Fibroblast of skin of back (primary cell): ENCODE measurements at regions not wholly inside any gene's neighbourhood (a gene's known extent, or its start where the extent isn't known, plus 50 kb on each side); places are given as distances from the start of the nearest gene placed in this dataset.

ENCODE experiments used
- DNase-seq: peaks from one replicate; pipeline ENCODE4 v3.0.0-alpha.2; 2013

DNA sequence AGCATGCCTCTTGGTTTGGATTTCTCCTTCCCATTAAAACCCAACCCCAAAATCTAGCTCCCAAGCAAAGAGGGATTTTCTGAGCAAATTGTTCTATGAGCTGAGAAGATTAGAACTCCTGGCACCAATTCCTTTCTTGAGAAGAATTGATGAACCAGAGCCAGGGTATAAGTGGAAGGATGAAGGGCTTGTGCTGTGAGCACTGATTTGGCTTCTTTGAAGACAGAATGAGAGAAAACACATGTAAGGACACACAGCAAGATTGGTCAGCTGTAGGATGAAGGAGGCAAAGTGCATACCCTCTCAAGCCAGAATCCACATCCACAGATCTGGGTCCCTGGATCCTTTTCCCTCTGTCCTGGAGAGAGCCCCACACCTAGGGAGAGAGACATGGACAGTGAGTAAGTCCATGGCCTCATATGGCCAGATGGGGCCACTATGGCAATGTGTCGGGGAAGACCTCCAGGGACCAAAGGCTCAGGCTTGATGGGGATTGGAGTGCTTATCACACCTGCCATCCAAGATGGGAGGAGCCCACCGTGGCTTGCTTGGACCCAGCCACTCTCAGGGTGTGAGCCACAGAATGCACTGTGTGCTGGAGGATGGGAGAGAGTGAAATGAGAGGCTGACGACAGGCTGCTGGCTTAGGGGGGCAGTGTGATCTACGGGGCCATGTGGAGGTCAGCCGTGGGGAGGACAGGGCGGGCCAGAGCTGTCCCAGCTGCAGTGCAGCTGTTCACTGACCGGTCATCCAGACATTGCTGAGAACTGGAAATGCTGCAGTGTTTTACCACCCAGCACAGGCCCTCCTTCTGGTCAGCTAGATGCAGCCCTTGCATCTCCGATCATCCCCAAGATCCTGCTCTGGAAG, 339.8 kb downstream of the CYP26B1 start:
- no peak for DNase-seq

DNA sequence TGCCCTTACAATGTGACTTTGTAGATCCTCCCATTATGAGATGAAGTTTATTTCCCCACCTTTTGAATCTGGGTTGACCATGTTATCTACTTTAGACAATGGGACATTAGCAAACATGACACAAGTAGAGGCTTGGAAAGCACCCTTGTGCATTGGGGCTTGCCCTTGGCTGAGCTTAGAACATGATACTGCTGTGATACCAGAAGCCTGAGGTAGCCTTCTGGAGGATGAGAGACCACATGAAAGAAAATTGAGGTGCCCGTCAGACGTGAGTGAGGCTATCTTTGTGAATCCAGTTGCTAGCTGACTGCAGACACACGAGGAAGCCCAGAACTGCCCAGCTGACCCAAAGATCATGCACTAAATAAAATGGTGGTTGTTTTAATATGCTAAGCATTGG, 341.2 kb downstream of the CYP26B1 start:
- no peak for DNase-seq

DNA sequence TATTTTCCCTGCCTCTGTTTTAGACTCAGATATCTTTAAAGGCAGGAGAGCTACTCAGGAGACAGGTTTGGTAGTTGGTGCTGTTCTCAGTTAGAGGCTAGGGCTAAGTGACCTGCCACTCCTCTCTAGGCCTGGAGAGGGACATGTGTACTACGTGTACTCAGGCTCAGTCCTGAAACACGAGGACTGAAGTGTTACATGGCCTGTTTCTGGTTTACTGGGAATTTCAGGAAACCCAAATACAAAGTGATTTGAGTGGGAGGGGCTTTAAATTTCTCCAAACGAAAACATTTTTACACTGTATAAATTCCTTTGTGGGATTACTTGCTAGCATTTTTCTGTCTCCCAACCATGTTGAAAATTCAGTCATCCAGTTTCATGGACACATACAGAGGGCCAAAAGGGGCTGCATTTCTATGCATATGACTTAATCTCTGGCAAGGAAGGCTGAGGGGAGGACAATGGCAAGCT, 343.3 kb downstream of the CYP26B1 start:
- peak; percentile 79 for DNase-seq

DNA sequence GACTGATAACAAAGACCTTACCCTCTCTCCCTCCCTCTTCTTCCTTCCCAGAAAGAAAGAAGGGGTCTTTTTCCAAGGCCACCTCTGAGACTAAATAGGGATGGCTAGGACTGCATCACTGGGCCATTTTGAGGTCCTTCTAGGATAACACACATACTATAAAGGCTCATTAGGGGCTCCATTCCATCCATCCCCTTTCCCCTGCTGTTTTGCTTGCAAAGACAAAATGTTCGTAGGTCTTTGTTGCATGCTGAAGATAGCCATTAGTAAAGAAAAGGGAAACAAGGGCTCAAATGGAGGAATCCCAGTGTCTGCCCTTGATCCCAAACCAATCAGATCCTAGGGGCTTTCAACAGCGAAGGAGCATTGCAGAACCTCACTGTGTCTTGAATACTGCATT, 344.3 kb downstream of the CYP26B1 start:
- DNase-seq, result no peak

DNA sequence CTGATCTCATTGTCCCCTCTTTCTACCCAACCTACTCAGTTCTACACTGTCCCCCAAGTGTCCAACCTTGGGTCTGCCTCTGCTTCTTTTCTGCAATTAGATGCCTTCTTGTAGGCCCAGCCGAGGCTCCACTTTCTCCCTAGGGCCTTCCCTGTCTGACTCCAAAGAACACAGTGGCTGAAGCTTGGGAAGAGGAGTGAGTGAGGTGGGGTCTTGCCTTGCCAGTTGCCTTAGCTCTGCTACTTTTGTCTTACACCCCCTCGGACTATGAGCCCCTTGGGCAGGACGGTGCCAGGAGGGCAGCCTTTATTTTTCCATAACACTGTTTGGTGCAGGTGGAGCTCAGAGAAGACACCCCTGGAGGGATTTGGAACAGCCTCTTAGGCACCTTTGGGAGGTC, 345.1 kb downstream of the CYP26B1 start:
- no peak for DNase-seq

DNA sequence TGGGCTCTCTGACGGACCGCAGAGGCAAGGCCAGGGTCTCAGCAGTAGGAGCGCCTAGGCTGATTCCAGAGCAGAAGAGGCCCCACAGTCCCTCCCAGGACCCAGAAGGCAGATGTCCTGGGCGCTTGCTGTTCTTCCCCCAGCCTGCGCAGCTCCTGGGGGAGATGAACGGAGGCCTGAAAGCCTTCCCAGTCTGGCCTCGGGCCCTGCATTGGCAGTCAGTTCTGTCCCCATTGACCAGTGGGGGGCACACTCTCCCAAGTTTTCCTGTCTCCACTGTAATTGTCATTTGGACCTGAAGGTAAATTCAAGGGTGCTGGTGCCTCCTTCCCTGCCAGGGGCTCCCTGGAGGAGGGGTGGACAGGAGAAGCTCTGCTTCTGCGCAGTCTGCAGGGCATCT, 345.7 kb downstream of the CYP26B1 start:
- DNase-seq, result peak; percentile 66

DNA sequence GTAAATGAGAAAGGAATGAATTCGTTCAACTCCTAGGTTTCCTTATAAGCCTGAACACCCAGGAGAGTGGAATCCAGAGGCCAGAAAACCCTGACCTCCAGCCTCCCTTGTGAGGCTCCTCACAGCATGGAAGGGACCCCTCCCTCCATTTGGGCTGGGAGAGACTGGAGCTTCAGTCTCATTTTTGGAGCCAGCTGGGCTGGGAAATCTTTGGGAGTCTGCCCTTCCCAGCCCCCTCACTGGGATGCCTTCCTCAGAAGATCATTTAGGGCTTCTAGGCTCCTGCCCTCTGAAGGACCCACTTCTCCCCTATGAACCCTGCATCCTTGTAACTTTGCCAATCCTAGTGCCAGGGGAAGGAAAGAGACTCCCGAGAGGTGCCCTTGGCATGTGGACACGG, 346.1 kb downstream of the CYP26B1 start:
- no peak for DNase-seq

DNA sequence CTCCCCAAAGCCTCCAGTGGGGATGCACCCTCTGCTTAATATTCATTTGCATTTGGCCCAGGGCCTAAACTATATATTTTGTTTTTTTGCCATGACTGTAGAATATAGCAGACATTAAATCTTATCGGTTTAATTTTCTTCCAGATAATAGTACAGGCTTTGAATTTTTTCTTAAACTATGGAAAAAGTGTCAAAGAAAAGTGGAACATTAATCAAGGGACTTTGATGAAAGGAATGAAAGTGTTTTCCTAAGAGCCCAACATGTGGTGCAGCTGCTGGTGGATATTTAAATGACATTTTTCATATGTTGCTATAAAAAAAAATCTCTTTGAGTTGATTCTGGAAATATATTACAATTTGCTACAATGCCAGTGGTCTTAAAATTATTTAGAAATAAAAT, 346.8 kb downstream of the CYP26B1 start:
- DNase-seq, result no peak

DNA sequence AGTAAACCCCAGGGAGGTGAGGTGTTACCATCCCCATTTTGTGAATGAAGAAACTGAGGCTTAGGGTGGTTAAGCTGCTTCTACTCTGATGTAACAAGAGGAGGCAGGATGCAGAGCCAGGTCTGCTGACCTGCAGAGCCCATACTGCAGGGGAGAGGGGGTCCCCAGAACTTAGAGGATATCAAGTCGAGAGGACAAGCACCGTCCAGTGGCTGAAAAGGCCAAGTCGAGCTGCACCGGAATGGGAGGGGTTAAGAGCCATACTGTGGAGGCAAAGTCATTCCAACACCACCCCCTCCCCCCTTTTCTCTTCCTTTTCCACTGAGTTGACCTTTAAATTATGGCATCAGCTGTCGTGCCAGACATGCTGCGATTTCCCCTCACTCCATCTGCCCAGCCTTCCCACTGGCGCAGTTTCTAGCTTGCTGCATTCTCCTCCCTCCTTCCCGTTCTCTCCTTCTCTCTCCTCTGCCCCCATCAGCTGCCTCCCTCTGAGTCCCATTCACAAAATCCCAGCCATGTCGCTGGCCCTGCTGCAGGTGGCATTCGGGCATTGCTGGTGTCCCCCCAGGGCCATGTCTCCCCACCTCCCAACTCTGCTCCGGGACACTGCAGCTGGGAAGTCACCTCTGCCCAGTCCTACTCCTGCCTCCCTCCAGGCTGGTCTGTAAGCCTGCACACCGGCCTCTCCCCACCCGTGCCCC, 346.9 kb downstream of the DYSF start:
- no peak for DNase-seq

DNA sequence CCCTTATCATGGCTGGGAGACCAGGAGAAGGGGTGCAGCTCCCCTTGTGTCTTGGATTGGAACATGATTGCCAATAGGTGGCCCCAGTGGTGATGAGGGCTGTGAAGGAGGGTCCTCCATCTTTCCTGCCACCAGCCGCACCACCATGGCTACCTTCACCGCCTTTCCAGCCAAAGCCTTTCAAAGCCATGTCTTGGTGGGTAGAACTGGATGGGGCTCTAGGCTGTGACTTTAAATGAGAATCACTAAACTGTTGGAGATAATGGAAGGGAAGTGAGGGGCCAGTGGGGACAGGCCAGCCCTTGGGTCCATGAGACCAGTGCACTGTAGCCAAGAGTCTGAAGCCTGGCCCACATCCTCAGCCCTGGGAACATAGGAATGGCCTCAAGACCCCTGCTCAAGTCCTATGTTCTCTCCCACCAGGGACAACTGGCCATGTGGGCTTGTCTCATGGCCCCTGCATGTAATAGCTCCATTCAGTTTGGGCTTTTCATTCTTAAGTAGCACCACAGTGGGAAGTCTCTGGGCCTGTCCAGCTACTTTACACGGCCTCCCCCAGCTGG, 345.7 kb downstream of the DYSF start:
- no peak for DNase-seq

DNA sequence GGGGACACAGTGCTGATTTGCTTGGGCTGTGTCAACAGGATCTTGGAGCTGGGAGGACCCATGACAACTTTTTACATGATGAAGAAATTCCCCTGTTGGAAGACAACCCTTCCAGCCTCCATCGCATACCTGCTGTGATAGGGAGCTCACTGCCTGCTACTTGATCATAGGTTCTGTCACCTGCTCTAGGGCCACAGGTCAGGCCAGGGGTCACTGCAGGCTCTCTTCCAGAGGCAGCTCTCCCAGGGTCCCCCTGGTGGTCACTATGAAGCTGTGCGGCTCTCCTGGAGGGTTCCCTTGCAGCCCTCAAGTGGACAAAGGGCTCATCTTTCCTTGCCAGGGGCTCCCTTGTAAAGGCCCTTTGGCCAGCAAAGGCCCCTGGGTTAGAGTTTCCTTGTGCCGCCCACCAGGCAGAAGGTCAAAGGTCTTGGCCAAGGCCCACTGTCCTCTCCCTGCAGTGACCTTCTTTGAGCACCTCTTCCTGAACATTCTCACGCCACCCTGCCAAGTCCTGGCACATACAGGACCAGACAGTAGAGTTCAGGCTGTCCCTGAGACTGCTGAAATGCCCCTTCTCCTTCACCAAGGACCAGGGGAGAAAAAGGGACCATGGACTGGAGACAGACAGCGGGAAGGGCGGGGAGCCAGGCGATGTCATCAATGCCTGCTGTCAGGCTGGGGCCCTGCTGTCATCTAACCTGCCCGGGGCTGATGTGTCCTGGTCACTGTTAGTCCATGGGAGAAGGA, 345.1 kb downstream of the DYSF start:
- DNase-seq, result no peak

DNA sequence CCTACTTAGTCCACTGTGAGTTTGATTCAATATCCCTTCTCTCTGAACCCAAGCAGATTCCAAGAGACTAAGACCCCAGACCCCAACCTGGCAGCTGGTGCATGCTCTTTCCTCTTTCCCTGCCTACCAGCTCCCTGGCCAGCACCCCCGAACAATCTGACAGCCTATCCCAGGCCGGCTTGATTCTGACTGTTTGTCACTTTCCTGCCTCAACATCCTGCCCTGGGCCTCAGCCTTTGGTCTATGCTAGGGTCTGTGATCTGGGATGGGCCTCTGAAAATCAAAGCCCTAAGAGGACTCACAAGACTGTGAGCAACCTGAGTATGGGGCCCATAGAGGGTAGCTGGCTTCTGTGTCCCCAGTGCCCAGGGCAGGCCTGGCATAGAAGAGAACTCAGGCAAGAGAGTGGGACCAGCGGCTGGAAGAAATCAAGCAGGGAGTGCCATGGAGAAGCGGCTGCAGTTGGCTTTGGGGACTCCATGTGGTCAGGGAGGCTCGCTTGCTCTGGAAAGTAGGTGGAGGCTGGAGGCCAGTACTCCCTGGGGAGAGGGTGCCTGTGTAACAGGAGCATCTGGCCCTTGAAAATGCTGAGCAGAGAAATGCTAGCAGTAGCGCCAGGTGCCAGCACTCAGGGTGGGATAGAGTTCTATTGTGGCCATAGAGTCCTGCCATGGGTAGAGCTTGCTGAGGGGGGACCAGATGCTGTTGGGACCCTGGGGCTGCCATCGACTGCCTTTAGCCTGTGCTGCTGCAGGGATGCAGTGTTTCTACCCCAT, 343.9 kb downstream of the DYSF start:
- no peak for DNase-seq

DNA sequence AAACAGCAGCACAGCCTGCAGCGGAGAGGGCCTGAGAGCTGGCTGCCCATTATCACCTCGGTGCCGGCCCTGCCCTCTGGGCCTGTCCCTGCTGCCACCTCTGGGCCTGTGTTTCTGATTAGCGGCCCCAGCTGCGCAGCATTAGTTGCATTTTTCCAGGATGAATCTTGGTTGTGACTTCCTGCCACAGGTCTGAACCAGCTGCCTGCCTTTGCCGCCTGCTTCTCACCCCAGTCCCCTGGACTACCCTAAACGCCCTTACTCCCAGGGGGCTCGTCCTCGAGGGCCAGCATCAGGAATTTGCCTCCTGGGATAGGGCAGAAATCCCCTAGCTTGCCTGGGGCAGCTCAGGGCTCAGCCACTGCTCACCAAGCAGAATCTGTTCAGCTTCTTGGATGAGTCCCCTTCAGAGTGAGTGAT, 342.8 kb downstream of the DYSF start:
- DNase-seq, result peak; percentile 94

DNA sequence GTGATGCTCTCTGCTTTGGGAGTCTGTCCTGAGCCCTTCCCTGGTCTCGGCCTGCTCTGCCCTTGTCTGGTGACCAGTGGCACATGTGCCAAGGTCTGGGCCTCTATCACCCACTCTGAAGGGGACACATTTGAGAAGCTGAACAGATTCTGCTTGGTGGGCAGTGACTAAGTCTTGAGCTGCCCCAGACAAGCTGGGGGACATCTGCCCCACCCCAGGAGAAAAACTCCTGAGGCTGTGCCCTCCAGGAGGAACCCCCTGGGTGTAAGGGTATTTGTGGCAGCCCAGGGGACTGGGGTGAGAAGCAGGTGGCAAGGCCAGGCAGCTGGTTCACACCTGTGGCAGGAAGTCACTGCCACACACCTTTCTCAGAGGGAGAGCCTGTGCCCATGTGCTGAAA, 342.1 kb downstream of the DYSF start:
- no peak for DNase-seq

DNA sequence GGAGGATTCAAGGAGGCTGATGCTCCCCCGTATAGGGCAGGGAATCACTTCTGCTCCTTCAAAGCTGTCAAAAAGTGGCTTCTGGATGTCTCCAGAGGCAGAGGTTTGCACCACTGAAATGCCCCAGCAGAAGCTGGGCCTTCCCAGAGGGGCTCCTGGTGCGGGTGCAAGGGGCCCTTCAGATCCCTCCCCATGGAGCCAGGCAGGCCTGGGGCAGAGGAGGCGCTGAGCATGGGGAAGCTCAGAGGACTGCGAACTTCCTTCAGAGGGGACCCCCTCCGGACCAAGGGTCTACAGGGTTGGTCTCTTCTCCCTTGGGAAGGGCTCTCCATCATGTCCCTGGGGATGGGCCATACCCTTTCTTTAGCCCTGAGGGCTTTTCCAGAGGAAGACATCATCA, 341.2 kb downstream of the DYSF start:
- DNase-seq, result no peak

DNA sequence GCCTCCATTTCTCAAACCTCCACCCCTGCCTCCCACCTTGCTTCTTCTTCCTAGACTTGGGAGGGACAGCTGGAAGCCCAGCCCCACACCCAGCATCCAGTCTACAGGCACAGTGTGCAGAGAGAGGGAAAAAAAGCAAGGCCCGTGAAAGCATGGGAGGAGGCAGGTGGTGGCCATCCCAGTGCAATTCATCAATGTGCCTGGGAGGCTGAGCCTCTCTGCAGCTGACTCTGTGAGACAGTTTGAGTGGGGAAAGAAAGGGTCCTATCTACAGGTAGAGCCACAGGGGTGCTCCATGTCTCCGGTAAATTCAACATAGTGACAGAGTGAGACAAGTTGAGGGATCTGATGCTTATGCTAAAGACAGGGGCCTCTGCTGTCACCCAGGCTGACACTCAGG, 340.6 kb downstream of the DYSF start:
- no peak for DNase-seq

DNA sequence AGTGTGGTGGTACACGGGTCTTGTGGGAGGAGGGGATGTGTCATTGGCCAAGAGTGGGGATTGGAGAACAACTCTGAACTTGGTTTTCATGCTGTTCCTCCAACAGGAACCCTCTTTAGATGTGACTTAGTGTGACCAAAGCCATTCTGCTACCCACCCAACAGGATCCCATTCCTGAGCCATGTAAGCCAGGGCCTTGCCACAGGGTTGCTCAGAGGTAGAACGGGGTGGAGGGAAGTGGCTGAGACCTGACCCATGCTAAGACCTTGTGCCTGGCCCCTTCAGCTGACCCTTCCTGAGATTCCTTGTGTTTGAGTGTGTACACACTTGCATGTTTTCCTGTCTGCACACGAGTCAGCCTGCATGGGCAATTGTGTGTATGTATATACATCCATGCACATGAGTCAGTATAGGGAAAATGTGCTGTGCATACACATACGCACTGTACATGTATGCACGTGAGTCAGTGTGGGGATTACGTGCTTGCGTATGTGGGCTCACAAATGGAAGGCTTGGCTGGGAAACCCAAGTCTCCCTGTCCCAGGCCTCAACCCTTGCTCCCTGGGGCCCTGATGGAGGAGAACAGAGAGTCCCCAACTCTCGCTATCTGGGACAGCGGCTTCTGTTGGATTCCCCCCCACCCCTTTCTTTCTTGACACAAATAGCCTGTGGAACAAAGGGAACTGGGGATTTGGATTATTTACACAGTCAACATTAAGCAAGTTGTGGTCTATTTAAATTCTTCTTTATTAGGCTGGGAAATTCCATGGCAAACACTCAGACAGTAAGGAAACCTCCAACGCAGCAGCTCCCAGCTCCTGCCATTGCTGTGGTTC, 339.8 kb downstream of the DYSF start:
- peak; percentile 90 for DNase-seq

DNA sequence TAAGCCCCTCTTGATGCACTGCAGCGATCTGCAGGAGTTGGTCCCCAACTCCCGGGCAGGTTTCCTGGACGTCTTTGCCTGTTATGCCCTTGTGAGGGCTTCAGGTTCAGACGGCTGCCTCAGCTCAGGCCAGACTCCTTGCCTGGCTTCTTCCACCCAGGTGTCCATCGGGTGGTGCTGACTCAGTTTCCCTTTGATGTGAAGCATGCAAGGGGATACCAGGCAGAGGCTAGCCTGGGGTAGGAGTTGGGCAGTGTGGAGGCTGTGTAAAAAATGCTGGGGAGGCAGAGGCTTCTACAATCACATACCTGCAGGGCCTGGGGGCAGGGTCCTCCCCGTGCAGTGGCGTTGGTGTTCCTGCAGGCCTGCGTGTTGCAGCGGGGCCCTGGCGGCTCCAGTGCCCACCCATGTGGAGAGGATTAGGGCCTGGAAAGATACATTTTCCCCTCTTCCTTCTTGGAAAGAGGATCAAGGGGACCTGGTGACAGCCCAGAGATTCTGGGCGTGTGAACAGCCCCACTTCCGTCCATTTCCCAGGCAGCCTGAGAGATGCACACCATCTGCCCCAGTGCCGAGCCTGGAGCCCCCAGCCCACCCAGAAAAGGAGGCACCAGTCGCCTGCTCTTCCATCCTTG, 338.3 kb downstream of the DYSF start:
- no peak for DNase-seq

DNA sequence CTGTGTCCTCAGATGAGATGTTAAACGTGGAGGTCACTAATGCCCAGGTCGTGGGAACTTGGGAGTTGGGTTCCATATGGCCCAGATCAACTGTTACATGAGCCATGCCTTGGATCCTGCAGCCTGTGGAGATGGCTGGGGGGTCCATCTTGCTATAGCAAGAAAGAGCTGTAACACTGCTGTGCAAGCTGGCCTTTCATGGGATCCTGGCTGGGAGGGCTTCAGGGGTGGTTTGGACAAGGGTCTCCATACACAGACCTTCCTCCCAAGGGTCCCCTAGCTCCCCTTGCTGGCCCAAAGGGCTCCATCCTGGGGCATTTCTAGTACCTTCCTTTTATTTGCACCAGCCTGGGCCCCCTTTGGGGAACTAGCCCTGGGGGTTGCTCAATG, 337.7 kb downstream of the DYSF start:
- DNase-seq, result no peak

DNA sequence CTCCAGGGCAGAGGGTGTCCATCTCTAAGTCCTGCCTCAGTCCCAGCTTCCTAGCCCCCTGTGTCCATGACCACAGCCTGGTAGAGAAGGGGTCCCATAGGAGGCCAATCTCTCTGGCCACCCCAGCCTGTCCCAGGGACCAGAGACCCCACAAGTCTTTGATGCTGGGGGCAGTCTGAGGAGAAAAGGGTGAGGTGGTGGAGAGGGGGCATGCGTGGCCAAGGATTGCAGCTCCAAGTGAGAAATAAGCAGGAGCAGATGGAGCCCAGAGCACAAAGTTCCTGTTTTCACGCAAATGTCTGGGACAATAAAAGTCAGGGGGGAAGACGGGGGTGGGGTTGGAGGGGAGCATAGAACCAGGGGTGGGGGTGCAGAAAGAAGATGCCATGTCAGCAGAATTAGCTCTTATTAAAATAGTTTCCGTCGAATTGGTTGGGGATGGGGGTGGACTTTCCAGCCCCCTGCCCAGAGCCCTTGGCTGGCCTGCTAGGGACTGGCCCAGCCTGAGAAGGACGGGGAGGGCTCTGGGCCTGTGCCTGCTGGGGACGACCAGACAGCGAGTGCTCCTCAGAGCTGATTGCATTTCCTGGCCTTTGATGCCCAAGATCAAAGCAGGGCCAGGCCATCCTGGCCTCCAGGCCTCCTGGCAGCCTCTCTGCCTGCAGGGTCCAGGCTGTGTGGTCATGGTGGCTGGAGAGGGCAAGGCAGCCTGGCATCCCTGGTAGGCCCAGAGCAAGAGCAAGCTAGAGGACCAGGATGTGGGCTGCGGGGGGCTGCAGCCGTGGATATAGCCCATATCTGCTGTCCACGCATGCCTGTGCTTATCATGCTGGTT, 337.1 kb downstream of the DYSF start:
- no peak for DNase-seq
